Endothelial cell of hepatic sinusoid (primary cell): ENCODE measurements at regions not wholly inside any gene's neighbourhood (a gene's known extent, or its start where the extent isn't known, plus 50 kb on each side); places are given as distances from the start of the nearest gene placed in this dataset.
"Not testable (repeated sequence)": the region's sequence is repeated elsewhere in the genome, so short reads cannot be mapped to it uniquely, and the experiment has no call there.

ENCODE experiments used
- in situ Hi-C: cut with HindIII; loops from 2 replicates; pipeline ENCODE4 v1.10.0; 2017; ENCODE audit warnings: low sequenced_read_pairs

GRCh38 chr13:37316935-37317334, 211.5 kb upstream of the CSNK1A1L start:
- in situ Hi-C loops, result no loop called here

GRCh38 chr13:37313372-37313771, 207.9 kb upstream of the CSNK1A1L start:
- in situ Hi-C loops, result no loop called here

- in situ Hi-C loops, result no loop called here
Observed at GRCh38 chr13:37306778-37307544, 201.5 kb upstream of the CSNK1A1L start.

DNA sequence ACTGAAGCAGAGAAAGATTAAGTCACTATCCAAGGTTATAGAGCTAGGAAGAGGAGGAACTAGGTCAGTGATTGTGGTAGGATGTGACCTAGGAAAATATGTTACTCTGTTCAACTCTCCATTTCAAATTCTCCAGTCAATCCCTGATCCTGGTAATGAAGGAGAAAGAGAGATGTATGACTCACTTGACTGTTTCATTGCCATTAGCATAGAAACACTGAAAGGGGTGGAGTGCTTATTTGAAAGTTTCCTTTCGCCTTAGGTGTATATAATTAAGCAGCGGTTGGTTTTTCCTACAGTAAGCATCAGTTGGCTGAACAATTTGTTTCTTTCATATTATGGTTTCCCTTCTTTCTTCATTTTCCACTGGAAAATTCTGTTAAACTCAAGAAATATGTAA, 198.1 kb upstream of the CSNK1A1L start:
- in situ Hi-C loops, result no loop called here

- in situ Hi-C loops, result no loop called here
Observed at GRCh38 chr13:37302686-37303085, 197.2 kb upstream of the CSNK1A1L start.

DNA sequence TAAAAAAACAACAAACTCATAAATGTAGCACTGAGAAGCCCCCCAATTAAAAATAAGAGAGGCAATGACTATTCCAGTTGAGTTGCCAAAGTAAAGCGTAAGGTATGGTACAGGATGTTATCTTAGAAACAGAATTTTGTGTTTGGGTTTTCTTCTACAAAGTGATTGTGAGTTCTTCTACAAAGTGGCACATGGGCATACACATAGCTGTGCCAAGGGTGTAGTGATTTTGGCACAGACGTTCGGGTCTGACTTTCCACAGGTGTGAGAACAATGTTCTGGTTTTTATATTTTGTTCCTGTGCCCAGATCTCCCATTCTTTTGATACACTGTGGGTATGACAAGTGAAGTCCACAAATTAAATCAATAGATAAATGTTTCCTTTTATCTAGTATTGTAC, 190.1 kb upstream of the CSNK1A1L start:
- in situ Hi-C loops, result no loop called here

- in situ Hi-C loops, result no loop called here
Observed at GRCh38 chr13:37295071-37295470, 189.6 kb upstream of the CSNK1A1L start.

- in situ Hi-C loops, result no loop called here
Observed at GRCh38 chr13:37294472-37294871, 189.0 kb upstream of the CSNK1A1L start.

- in situ Hi-C loops, result no loop called here
Observed at GRCh38 chr13:37293295-37293694, 187.8 kb upstream of the CSNK1A1L start.

GRCh38 chr13:37290716-37291505, 185.4 kb upstream of the CSNK1A1L start:
- in situ Hi-C loops, result no loop called here

- in situ Hi-C loops, result no loop called here
Observed at GRCh38 chr13:37289212-37289935, 183.9 kb upstream of the CSNK1A1L start.

DNA sequence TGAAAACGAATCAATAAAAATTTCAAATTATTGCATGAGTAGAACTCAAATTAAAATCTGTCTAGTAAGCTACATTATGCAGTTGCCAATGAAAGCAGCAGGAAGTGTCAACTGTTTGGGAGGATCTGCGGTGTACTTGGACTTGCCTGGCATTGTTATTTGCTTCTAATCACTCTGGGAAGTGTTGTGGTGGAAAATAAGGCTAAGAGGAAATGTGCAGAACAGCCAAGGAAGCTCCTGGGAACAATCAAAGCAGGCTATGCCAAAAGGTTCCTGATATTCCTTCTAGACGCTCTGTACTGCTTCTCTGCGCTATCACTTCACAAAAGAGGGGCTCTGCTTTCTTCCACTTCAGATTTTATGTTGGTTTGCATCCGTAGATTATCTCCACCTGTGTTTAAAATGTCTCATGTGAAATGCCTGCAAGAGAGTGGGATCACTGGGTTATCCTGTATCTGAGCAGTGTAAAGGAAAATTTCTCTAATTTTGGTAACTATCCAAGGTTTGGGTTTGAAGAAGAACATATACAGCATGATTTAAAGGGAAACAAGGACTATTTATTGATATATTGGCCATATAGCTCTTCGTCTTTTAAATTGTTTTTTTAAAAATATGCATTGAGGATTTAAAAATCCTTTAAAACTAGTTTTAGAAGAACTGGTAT, 182.7 kb upstream of the CSNK1A1L start:
- in situ Hi-C loops, result no loop called here

GRCh38 chr13:37280231-37280630, 174.8 kb upstream of the CSNK1A1L start:
- in situ Hi-C loops, result not testable (repeated sequence)

DNA sequence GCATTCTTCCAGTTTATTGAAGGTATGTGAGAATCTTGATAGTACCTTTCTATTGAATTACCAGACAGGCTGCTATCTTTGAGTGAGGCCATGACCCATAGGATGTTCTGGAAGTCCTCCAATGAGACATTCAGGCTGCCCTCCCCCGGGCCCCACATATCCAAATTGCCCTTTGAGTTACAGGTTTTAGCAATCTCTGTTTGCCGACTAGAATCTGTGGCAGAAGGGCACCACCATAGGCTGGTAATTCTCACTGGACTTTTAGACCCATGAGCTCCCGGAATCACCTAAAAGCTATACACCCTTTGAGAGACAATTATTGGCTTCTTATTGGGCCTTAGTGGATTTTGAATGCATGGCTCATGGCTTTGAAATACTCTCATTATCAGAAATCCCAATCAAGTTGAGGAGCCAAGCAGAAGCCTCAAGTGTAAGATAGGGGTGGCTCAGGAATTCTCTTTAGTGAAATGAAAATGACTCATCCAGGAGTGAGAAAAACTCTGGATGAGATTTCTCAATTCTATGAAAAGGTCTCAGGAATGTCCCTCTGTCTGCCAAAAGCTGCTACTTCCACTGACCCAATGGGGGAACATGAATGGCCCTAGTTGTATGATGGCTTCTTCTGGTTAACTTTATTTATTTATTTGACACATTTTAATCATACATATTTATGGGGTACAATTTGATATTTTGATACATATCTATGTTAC, 172.1 kb upstream of the CSNK1A1L start:
- in situ Hi-C loops, result no loop called here

DNA sequence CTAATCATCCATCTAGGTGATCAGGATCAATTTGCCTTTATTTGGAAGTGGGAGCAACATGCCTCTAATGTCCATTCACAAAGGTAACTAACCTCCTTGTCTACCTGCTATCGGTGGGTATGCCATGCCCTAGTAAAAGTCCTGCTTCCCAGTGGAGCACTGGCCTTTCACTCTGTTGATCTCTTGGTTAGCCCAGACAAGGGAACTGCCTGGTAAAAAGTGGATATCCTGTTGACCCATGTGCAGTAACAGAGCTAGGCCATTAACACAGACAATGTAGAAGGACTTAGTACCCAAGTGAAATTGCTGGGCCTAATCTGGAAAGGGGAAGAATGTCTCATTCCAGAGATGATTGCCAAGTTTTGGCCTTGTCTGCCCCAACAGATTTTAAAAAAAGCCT, 171.5 kb upstream of the CSNK1A1L start:
- in situ Hi-C loops, result no loop called here

- in situ Hi-C loops, result no loop called here
Observed at GRCh38 chr13:37274569-37275497, 169.4 kb upstream of the CSNK1A1L start.

DNA sequence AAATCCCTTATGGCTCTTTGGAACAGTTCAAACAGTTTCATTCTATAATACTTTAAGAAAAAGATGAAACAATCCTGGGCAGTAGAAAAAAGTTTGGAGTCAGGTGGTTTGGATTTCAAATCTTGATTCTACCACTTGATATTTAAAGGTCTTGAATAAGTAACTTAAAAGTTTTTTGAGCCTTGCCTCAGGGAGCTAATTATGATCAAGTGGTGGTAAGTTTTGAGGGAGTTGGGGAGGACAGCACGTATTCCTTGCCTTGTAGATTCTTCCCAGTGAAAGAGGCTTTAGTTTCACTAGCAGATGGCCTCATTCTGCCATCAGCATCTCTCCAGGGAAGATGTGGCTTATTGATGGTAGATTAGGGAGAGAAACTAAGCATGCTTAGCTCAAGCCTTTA, 168.4 kb upstream of the CSNK1A1L start:
- in situ Hi-C loops, result no loop called here

GRCh38 chr13:37270226-37271001, 164.9 kb upstream of the CSNK1A1L start:
- in situ Hi-C loops, result no loop called here

GRCh38 chr13:37263871-37264270, 158.4 kb upstream of the CSNK1A1L start:
- in situ Hi-C loops, result no loop called here
